Activated CD4-positive, alpha-beta T cell treated with anti-CD3 and anti-CD28 coated beads for 48 hours (primary cell): ENCODE measurements at regions not wholly inside any gene's neighbourhood (a gene's known extent, or its start where the extent isn't known, plus 50 kb on each side); places are given as distances from the start of the nearest gene placed in this dataset.

Source experiments
- DNase-seq: peaks from one replicate; pipeline ENCODE4 v3.0.0-alpha.2; 2020

DNA sequence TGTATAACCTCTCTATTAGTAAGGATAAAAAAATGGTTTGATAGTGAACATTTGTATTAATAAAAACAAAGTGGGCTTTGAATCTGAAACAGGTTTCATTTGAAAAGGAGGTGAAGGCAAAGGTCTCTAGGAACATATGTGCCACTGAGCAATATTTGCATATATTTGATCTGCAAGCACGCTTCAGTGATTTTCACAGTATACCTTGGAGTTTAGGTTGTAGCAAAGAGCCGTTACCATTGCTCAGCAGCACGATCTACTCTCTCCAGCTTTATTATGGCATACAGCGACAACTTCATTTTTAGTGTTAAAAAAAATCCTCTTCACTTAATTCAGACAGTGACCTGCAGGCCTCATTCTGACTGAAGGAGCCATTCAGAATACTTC, 75.8 kb upstream of the ZEB2 start:
- DNase-seq, result no peak

DNA sequence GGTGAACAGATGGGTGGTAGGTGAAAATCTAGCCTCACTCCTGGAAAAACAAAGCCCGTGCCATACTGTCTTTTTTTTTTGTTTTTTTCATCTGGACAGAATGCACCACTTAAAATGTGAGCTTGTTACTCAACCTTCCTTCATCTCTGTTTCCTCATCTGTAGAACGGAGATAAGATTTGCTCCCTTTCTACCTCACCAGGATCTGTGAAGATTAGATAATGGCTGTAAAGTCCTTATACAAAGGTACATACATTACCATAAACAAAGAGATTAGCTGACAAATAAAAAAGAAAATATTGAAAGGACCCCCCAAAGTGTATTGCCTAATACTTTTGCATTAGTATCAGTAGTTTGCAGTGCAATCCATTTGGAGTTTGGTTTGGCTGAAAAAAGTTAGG, 75.4 kb upstream of the ZEB2 start:
- DNase-seq, result no peak

- no peak for DNase-seq
Measured at GRCh38 chr2:144593803-144594202, 73.9 kb upstream of the ZEB2 start.

DNA sequence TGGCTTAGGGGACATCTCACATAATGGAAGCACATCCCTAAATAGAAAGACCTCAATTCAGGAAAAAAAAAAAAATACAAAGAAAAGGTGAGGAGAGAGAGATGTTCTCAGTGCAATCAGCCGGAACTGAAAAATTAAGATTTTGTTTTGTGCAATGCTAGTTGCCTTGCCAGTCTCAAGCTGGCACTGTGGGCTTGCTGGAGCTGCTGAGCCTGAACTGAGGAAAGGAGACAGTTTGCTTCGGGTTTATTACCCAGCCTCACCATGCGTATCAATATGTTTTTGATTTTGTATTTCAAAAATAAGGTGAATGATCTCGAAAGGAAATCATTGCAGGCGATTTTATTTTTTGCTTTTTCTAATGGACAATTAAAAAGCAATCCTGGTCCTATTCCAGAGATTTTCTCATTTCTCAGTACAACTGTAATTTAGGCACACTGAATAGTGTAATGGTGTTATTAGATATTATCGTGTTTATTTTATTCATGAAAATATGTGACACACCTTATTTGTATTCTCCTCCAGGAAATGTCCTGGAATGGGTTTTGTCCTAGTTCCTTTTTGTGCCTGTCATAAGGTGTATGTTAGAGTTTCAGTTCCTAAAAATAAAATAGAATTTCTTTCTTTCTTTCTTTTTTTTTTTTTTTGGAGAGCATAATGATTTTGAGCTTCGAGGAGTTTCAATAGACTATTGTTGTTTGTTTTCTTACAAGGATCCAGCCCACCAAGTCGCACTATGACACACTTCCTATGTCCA, 72.8 kb upstream of the ZEB2 start:
- DNase-seq, result no peak

DNA sequence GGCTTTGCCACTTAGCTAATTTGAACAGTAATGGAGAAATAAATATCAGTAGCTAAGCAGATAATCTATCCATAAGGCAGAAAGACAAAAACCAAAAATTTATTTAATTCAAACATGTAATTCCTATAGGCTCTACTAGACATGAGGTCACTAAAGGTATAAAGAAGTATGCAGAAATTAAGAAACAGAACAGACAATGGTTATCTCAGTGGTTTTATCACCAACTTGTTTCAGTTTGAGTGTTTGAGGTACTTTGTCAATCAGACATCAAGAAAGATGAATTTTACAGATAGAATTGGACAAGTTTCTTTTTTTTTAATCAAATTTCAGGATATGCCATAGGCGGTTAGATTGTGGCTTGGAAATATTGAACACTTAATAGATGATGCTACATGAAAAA, 67.4 kb upstream of the ZEB2 start:
- DNase-seq, result no peak

DNA sequence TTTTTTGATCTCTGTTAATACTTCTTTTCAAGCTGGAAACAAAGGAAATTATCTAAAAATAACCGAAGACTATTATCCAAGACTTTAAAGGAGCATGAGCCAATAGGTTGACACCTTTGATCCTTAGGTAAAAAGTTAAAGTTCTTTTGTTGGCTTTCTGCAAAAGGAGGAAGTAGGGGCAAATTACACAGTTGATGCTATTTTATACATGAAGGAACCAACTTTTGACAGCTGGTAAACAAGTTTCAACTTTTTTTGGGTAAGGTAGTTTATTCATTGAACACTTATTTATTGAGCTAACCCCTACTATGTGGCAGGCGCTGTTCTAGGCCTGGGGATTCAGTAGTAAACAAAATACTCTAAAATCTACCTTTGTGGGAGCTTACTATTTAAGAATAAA, 66.6 kb upstream of the ZEB2 start:
- no peak for DNase-seq

GRCh38 chr2:144583741-144584453, 64.0 kb upstream of the ZEB2 start:
- peak; percentile 6 for DNase-seq

DNA sequence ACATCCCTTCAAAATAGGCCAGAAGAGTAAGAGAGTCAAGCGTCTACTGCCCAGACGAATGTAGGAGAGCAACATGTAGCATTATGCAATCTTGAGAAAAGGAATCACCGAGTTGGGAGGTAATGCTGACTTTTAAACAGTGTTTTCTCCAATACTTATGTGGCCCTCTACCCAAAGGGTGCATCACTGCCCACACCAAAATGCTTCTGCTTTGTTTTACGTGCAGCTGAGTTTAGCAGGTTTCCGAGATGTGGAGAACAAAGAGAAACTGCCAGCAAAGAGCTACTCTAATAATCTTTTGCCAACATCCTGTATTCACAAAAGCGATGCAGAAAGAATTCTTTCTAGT, 63.4 kb upstream of the ZEB2 start:
- DNase-seq, result no peak

DNA sequence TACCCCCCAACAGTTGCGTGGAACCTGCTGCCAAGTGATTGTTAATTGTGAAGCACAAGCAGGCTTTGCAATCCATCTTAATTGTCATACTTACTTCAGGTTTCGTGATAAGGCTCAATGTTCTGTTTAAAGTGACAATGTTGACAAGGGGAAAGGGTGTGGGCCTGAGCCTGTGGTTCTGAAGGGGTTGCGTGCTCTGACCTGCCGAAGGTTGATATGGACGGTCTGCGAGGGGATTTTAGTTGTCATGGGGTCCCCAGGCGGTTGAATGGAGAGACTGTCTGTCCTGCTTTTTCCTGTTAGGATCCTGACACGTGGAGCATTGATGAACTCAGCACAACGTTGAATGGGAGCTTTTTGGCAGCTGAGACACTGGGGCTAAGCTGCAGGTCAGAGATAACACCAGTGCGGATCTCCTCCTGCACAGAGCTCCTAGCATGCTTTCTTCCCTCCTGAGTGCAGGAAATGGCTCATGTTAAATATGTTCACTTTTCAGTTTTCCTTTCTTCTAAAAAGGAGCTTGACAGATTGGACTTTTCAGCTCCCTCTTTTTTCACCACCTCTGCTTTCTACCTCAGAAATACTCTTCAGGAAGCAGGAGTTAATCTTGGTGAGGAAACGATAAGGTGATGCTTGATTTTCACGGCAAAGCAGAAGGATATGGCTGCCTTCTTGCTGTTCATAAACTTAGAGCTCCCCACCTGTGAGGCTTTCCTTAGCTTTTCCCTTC, 62.9 kb upstream of the ZEB2 start:
- DNase-seq, result no peak

- no peak for DNase-seq
Measured at GRCh38 chr2:144580521-144581161, 60.7 kb upstream of the ZEB2 start.

DNA sequence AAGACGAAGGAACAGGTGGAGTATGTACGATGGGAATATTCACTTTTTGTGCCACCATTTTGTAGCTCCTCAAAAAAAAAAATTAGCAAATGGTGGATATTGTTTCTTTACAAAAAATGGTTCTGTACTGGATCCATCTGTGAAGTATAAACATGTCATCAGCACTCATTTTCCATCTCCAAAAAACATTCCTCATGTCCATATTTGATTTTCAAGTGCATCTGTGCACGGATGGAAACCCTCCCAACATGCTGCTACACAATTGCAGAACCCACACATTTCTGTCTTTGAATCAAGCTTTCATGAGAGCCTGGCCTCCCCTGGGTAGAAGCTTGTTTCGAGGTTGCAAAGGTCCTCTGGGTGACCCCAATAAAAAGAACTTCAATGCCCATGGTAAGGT, 59.6 kb upstream of the ZEB2 start:
- DNase-seq, result no peak

DNA sequence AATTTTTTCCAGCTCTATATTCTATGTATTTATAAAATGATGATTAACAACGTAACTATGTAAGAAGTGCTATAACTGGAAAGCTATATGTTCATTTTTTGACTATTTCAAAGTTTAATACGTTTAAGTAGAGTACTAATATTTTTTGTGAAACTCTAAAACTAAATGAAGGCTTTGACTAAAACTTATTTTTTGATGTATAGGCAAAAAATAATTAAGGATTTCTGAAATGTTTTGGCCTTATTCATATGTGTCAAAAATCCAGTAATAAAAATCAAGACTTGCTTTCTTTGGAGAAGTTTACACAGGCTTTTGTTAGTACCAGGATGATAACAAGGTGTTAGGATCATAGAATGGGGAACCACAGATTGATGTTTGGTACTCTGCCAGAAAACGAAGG, 58.2 kb upstream of the ZEB2 start:
- no peak for DNase-seq

- DNase-seq, result no peak
Measured at GRCh38 chr2:144572977-144573376, 53.1 kb upstream of the ZEB2 start.

DNA sequence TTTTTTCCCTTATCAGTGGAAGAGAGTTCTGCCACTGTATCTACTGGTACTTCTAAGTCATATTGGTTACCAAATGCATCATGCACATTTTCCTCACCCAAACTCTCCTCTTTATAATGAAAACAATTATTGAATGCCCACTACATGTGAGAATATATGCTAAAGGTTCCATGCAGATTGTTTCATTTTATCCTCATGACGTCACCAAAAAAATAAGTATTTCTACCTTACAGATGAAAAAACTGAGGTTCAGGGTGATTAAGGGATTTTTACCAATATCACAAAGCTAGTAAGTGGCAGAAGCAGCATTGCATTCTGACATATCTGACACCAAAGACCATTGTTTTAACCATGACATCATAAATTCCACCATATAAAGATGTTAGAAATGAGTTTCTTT, 51.9 kb upstream of the ZEB2 start:
- DNase-seq, result no peak

GRCh38 chr2:144570566-144570965, 50.6 kb upstream of the ZEB2 start:
- DNase-seq, result no peak
